ENCODE measurements at regions not wholly inside any gene's neighbourhood (a gene's known extent, or its start where the extent isn't known, plus 50 kb on each side); places are given as distances from the start of the nearest gene placed in this dataset.

GRCh38 chr4:131046821-131047220 is 1950.9 kb downstream of the C4orf33 start:
- ATAC-seq, result no peak
- TF ChIP-seq CSDC2 (CRISPR knock-in tag; IDR thresholded peaks at IDR 0.05), result no peak
- TF ChIP-seq TOX (CRISPR knock-in tag; IDR thresholded peaks at IDR 0.05; ENCODE audit: borderline replicate concordance), result no peak
- no peak for TF ChIP-seq CREB5 (CRISPR knock-in tag; IDR thresholded peaks at IDR 0.05; ENCODE audit: low read depth)
- no peak for TF ChIP-seq TCF4 (CRISPR knock-in tag; IDR thresholded peaks at IDR 0.05; ENCODE audit: borderline replicate concordance)
- TF ChIP-seq BACH2 (CRISPR knock-in tag; IDR thresholded peaks at IDR 0.05; ENCODE audit: borderline replicate concordance), result no peak
- no peak for TF ChIP-seq ESRRG (CRISPR knock-in tag; IDR thresholded peaks at IDR 0.05)
- no peak for TF ChIP-seq PPARA (CRISPR knock-in tag; IDR thresholded peaks at IDR 0.05; ENCODE audit: borderline replicate concordance)
- TF ChIP-seq ISL1 (CRISPR knock-in tag; IDR thresholded peaks at IDR 0.05), result no peak
- TF ChIP-seq GLIS3 (CRISPR knock-in tag; IDR thresholded peaks at IDR 0.05), result no peak
- TF ChIP-seq PATZ1 (CRISPR knock-in tag; IDR thresholded peaks at IDR 0.05; ENCODE audit: borderline replicate concordance), result no peak
- TF ChIP-seq ARNTL (CRISPR knock-in tag; IDR thresholded peaks at IDR 0.05; ENCODE audit: borderline replicate concordance, low read depth), result no peak
- no peak for TF ChIP-seq OSR1 (CRISPR knock-in tag; IDR thresholded peaks at IDR 0.05)
- no peak for TF ChIP-seq CSRNP3 (CRISPR knock-in tag; IDR thresholded peaks at IDR 0.05)
- TF ChIP-seq ZFP3 (CRISPR knock-in tag; IDR thresholded peaks at IDR 0.05), result no peak
- no peak for TF ChIP-seq ZC3H10 (CRISPR knock-in tag; IDR thresholded peaks at IDR 0.05)

GRCh38 chr4:131052646-131053045 is 1956.7 kb downstream of the C4orf33 start:
- ATAC-seq, result no peak
- TF ChIP-seq PPARA (CRISPR knock-in tag; IDR thresholded peaks at IDR 0.05; ENCODE audit: borderline replicate concordance) (no peak), RARB (CRISPR knock-in tag; IDR thresholded peaks at IDR 0.05) (no peak), ISL1 (CRISPR knock-in tag; IDR thresholded peaks at IDR 0.05) (no peak), TSHZ2 (CRISPR knock-in tag; IDR thresholded peaks at IDR 0.05) (no peak), CSDC2 (CRISPR knock-in tag; IDR thresholded peaks at IDR 0.05) (no peak), ZNF8 (CRISPR knock-in tag; IDR thresholded peaks at IDR 0.05) (no peak), BACH2 (CRISPR knock-in tag; IDR thresholded peaks at IDR 0.05; ENCODE audit: borderline replicate concordance) (no peak), CSRNP3 (CRISPR knock-in tag; IDR thresholded peaks at IDR 0.05) (no peak), GLIS3 (CRISPR knock-in tag; IDR thresholded peaks at IDR 0.05) (no peak), CREB5 (CRISPR knock-in tag; IDR thresholded peaks at IDR 0.05; ENCODE audit: low read depth) (no peak), TOX (CRISPR knock-in tag; IDR thresholded peaks at IDR 0.05; ENCODE audit: borderline replicate concordance) (no peak), TCF4 (CRISPR knock-in tag; IDR thresholded peaks at IDR 0.05; ENCODE audit: borderline replicate concordance) (no peak), ZFP3 (CRISPR knock-in tag; IDR thresholded peaks at IDR 0.05) (no peak)
- TF ChIP-seq, protein P1, sequence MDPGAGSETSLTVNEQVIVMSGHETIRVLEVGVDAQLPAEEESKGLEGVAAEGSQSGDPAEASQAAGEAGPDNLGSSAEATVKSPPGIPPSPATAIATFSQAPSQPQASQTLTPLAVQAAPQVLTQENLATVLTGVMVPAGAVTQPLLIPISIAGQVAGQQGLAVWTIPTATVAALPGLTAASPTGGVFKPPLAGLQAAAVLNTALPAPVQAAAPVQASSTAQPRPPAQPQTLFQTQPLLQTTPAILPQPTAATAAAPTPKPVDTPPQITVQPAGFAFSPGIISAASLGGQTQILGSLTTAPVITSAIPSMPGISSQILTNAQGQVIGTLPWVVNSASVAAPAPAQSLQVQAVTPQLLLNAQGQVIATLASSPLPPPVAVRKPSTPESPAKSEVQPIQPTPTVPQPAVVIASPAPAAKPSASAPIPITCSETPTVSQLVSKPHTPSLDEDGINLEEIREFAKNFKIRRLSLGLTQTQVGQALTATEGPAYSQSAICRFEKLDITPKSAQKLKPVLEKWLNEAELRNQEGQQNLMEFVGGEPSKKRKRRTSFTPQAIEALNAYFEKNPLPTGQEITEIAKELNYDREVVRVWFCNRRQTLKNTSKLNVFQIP (CRISPR knock-in tag; IDR thresholded peaks at IDR 0.05; ENCODE audit: borderline replicate concordance, low read depth), result no peak
